ENCODE measurements at regions not wholly inside any gene's neighbourhood (a gene's known extent, or its start where the extent isn't known, plus 50 kb on each side); places are given as distances from the start of the nearest gene placed in this dataset.

- TF ChIP-seq POLR2A (IDR thresholded peaks at IDR 0.05) (no peak), CTCF (IDR thresholded peaks at IDR 0.05) (no peak)
Measured at GRCh38 chr11:29012507-29012906, 904.3 kb downstream of the METTL15 start.
